H9 (cell line): ENCODE measurements at regions not wholly inside any gene's neighbourhood (a gene's known extent, or its start where the extent isn't known, plus 50 kb on each side); places are given as distances from the start of the nearest gene placed in this dataset.

Source experiments
- DNase-seq: peaks from one replicate; pipeline ENCODE4 v3.0.0-alpha.2; 2017
- H2AFZ ChIP-seq: one replicate; pipeline ENCODE4 v1.6.1; 2013; ENCODE audit warnings: mild to moderate bottlenecking, low read length, control low read depth, moderate library complexity
- H2AK5ac ChIP-seq: 2 replicates; pipeline ENCODE4 v1.6.1; 2013; ENCODE audit warnings: low read length, control low read depth, mixed read lengths; ENCODE audit not compliant: insufficient read length
- H2BK120ac ChIP-seq: one replicate; pipeline ENCODE4 v1.6.1; 2013; ENCODE audit warnings: low read depth, mild to moderate bottlenecking, low read length, control low read depth, inconsistent platforms; ENCODE audit not compliant: poor library complexity, severe bottlenecking
- H2BK12ac ChIP-seq: 2 replicates; pipeline ENCODE4 v1.6.1; 2013; ENCODE audit warnings: low read length, control low read depth, mixed read lengths, low read depth; ENCODE audit not compliant: insufficient read length
- H2BK15ac ChIP-seq: 2 replicates; pipeline ENCODE4 v1.6.1; 2013; ENCODE audit warnings: low read depth, low read length, control low read depth
- H2BK20ac ChIP-seq: one replicate; pipeline ENCODE4 v1.6.1; 2013; ENCODE audit warnings: low read depth, mild to moderate bottlenecking, low read length, control low read depth, inconsistent platforms; ENCODE audit not compliant: poor library complexity, severe bottlenecking
- H2BK5ac ChIP-seq: 2 replicates; pipeline ENCODE4 v1.6.1; 2013; ENCODE audit warnings: low read length, control low read depth, mixed read lengths; ENCODE audit not compliant: insufficient read length
- H3K14ac ChIP-seq: 2 replicates; pipeline ENCODE4 v1.6.1; 2013; ENCODE audit warnings: low read length, control low read depth; ENCODE audit not compliant: insufficient read depth
- H3K18ac ChIP-seq: 2 replicates; pipeline ENCODE4 v1.6.1; 2013; ENCODE audit warnings: low read depth, mild to moderate bottlenecking, mixed read lengths, low read length, control low read depth; ENCODE audit not compliant: insufficient read length
- H3K23ac ChIP-seq: 2 replicates; pipeline ENCODE4 v1.6.1; 2013; ENCODE audit warnings: low read length, control low read depth, mixed read lengths, low read depth; ENCODE audit not compliant: insufficient read length
- H3K23me2 ChIP-seq: 2 replicates; pipeline ENCODE4 v1.6.1; 2013; ENCODE audit warnings: low read depth, mild to moderate bottlenecking, mixed read lengths, low read length, control low read depth; ENCODE audit not compliant: insufficient read length, poor library complexity, severe bottlenecking
- H3K27ac ChIP-seq: 2 replicates; pipeline ENCODE4 v1.5.1; 2013; ENCODE audit warnings: low read length, control low read depth, mixed read lengths, low read depth; ENCODE audit not compliant: insufficient read length
- H3K27me3 ChIP-seq: 2 replicates; pipeline ENCODE4 v1.6.1; 2013; ENCODE audit warnings: low read length, control low read depth, inconsistent platforms; ENCODE audit not compliant: insufficient read depth
- H3K4ac ChIP-seq: 2 replicates; pipeline ENCODE4 v1.6.1; 2013; ENCODE audit warnings: low read depth, mild to moderate bottlenecking, control low read depth, inconsistent platforms, low read length, moderate library complexity
- H3K4me1 ChIP-seq: 2 replicates; pipeline ENCODE4 v1.6.1; 2013; ENCODE audit warnings: low read length, control low read depth, inconsistent platforms; ENCODE audit not compliant: insufficient read depth
- H3K4me2 ChIP-seq: 2 replicates; pipeline ENCODE4 v1.6.1; 2013; ENCODE audit warnings: low read length, control low read depth, mixed read lengths; ENCODE audit not compliant: insufficient read length, insufficient read depth
- H3K56ac ChIP-seq: 2 replicates; pipeline ENCODE4 v1.6.1; 2013; ENCODE audit warnings: low read depth, mild to moderate bottlenecking, mixed read lengths, low read length, control low read depth; ENCODE audit not compliant: insufficient read length
- H3K79me1 ChIP-seq: 2 replicates; pipeline ENCODE4 v1.6.1; 2013; ENCODE audit warnings: low read depth, mild to moderate bottlenecking, moderate library complexity, low read length, control low read depth, inconsistent platforms; ENCODE audit not compliant: insufficient read depth, poor library complexity, severe bottlenecking
- H3K79me2 ChIP-seq: 2 replicates; pipeline ENCODE4 v1.6.1; 2013; ENCODE audit warnings: low read length, control low read depth, inconsistent platforms; ENCODE audit not compliant: insufficient read depth
- H3K9ac ChIP-seq: 2 replicates; pipeline ENCODE4 v1.6.1; 2013; ENCODE audit warnings: low read length, control low read depth, mixed read lengths; ENCODE audit not compliant: insufficient read length; ENCODE audit errors: extremely low read depth
- H3K9me3 ChIP-seq: one replicate; pipeline ENCODE4 v1.6.1; 2013; ENCODE audit warnings: low read depth, low read length, inconsistent platforms; ENCODE audit not compliant: control insufficient read depth
- H3T11ph ChIP-seq: one replicate; pipeline ENCODE4 v1.6.1; 2013; ENCODE audit warnings: mild to moderate bottlenecking, low read length, control low read depth, inconsistent platforms
- H4K20me1 ChIP-seq: one replicate; pipeline ENCODE4 v1.6.1; 2013; ENCODE audit not compliant: control insufficient read depth, insufficient read length, insufficient read depth
- H4K5ac ChIP-seq: 2 replicates; pipeline ENCODE4 v1.6.1; 2013; ENCODE audit warnings: low read depth, mild to moderate bottlenecking, mixed read lengths, low read length, control low read depth; ENCODE audit not compliant: insufficient read length
- H4K8ac ChIP-seq: replicated peaks from 2 replicates; pipeline ENCODE4 v1.6.1; 2013; ENCODE audit warnings: low read length, control low read depth, mixed read lengths, low read depth; ENCODE audit not compliant: insufficient read length
- H4K91ac ChIP-seq: 2 replicates; pipeline ENCODE4 v1.6.1; 2013; ENCODE audit warnings: low read depth, mild to moderate bottlenecking, moderate library complexity, mixed read lengths, low read length, control low read depth; ENCODE audit not compliant: insufficient read length
- H3K27ac Mint-ChIP-seq, 3 experiments: 2 replicates in 2 of 3; 3 replicates in 1 of 3; pipeline ENCODE4 v1.8.0; 2020 to 2021; ENCODE audit warnings: mixed read lengths in 3 of 3, mild to moderate bottlenecking in 1 of 3, moderate library complexity in 1 of 3
- H3K27me3 Mint-ChIP-seq: 2 replicates; pipeline ENCODE4 v1.8.0; 2021; ENCODE audit warnings: low read depth, mild to moderate bottlenecking, moderate library complexity, mixed read lengths
- H3K36me3 Mint-ChIP-seq, 3 experiments: 2 replicates in 2 of 3; 3 replicates in 1 of 3; pipeline ENCODE4 v1.8.0; 2020 to 2021; ENCODE audit warnings: low read depth in 3 of 3, mixed read lengths in 3 of 3; ENCODE audit not compliant: insufficient read depth in 1 of 3
- H3K4me1 Mint-ChIP-seq, 2 experiments: 2 replicates each; pipeline ENCODE4 v1.8.0; 2020; ENCODE audit warnings: mixed read lengths in 2 of 2
- H3K4me3 Mint-ChIP-seq, 2 experiments: 2 replicates in 1 of 2; 3 replicates in 1 of 2; pipeline ENCODE4 v1.8.0; 2020 to 2021; ENCODE audit warnings: mild to moderate bottlenecking in 2 of 2, mixed read lengths in 2 of 2, moderate library complexity in 1 of 2
- H3K9me3 Mint-ChIP-seq, 2 experiments: 2 replicates in 1 of 2; 3 replicates in 1 of 2; pipeline ENCODE4 v1.8.0; 2020; ENCODE audit warnings: mild to moderate bottlenecking in 2 of 2, mixed read lengths in 2 of 2, moderate library complexity in 1 of 2
- CTCF ChIP-seq: fragments of 200-600 bp; sonication (generic); conservative IDR thresholded peaks from 3 replicates; pipeline ENCODE4 v1.8.0; 2021; ENCODE audit warnings: antibody characterized with exemption, mild to moderate bottlenecking
- WGBS: extraction: QIAGEN DNeasy Blood & Tissue Kit; methylation state at CpG from one replicate; pipeline ENCODE4 v1.1.7; 2013; ENCODE audit warnings: missing lambda C conversion rate, low lambda C conversion rate, mixed read lengths; ENCODE audit not compliant: insufficient read length; ENCODE audit errors: extremely low coverage; 5-methylcytosine and 5-hydroxymethylcytosine counted together

GRCh38 chr21:41603476-41603875 is 95.5 kb upstream of the TMPRSS2 start:
- Histone ChIP-seq H3K4me2 (no peak overlapping the region), H3K4me1 (no peaks in the 10 kb centered on the region), H2AK5ac (no peak overlapping the region), H3K79me2 (no peaks in the 10 kb centered on the region), H3K18ac (no peak overlapping the region), H3K56ac (no peak overlapping the region), H2BK5ac (no peak overlapping the region), H4K8ac (no peak overlapping the region), H3K14ac (no peak overlapping the region), H2BK120ac (no peak overlapping the region), H3K79me1 (no peaks in the 10 kb centered on the region), H3K9ac (no peak overlapping the region), H3K27me3 (no peaks in the 10 kb centered on the region), H2AFZ (no peak overlapping the region), H3K23me2 (no peaks in the 10 kb centered on the region), H2BK12ac (no peak overlapping the region), H4K20me1 (no peaks in the 10 kb centered on the region), H2BK15ac (no peak overlapping the region), H3K23ac (no peak overlapping the region), H2BK20ac (no peak overlapping the region), H3T11ph (no peak overlapping the region), H3K4ac (no peak overlapping the region), H4K91ac (no peak overlapping the region), H4K5ac (no peak overlapping the region), H3K27ac (no peak overlapping the region), H3K9me3 (no peaks in the 10 kb centered on the region)
- Mint-ChIP-seq H3K4me3 (no peak overlapping the region), H3K36me3 (no peaks in the 10 kb centered on the region; a peak in 1 of 7 replicates), H3K27me3 (peaks cover 16% of the 10 kb centered on the region), H3K9me3 (no peaks in the 10 kb centered on the region; a peak in 1 of 5 replicates), H3K4me1 (peaks cover 16 to 27% of the 10 kb centered on the region in 2 experiments), H3K27ac (no peak overlapping the region)
- no CpG with 5 or more reads among the region's 8 CpGs for WGBS
- TF ChIP-seq CTCF, result no peak
- no peak for DNase-seq
